ENCODE measurements at regions not wholly inside any gene's neighbourhood (a gene's known extent, or its start where the extent isn't known, plus 50 kb on each side); places are given as distances from the start of the nearest gene placed in this dataset.
A peak's percentile ranks its signal among the peaks of the same experiment; 100 is the strongest.

DNA sequence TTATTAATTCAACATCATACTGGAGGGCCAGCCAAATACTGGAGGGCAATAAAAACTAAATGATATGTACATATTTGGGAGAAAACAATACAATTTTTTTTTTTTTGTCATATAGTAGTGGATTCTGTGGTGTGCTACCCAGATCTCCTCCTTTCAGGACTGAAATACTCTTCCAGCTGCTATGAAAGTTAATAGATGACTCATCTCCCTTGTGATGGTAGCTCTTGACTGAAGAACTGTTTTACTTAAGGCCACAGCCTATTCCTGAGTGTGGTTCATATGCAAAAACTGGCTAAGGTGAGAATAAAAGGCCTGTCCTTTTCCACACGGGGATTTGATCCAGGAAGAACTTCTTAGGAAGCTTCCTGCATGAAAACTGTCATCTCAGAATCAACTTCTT, 307.9 kb downstream of the HLX start:
- Mint-ChIP-seq H3K9me3 (no peaks in the 10 kb centered on the region), H3K27me3 (ENCODE audit: low read depth) (no peaks in the 10 kb centered on the region), H3K27ac (no peak overlapping the region), H3K36me3 (ENCODE audit: low read depth) (no peaks in the 10 kb centered on the region), H3K4me1 (ENCODE audit: low read depth) (peaks cover 7% of the 10 kb centered on the region), H3K4me3 (no peak overlapping the region)
- no peak for DNase-seq (ENCODE audit: low spot score)

GRCh38 chr1:221188458-221188857, 309.2 kb downstream of the HLX start:
- DNase-seq (ENCODE audit: low spot score) = no peak
- H3K27me3 Mint-ChIP-seq (ENCODE audit: low read depth) = no peaks in the 10 kb centered on the region
- H3K27ac Mint-ChIP-seq = no peak overlapping the region
- H3K9me3 Mint-ChIP-seq = no peaks in the 10 kb centered on the region
- H3K4me1 Mint-ChIP-seq (ENCODE audit: low read depth) = peaks cover 3% of the 10 kb centered on the region
- H3K4me3 Mint-ChIP-seq = no peak overlapping the region
- no peaks in the 10 kb centered on the region for H3K36me3 Mint-ChIP-seq (ENCODE audit: low read depth)

DNA sequence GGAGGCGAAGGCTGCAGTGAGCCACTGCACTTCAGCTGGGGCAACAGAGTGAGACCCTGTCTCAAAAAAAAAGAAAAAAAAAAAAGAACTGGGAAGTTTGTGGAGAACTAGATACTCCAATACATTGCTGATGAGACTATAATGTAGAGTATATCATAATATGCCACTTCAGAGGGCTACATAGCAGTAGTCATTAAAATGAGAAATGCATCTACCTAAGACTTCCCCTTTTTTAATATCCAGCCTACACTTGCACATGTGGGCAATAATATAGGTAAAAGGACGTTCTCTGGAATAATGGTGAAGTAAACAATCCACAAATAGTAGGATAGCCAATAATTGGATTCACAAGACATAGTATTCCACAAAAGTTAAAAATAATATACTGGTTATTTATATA, 311.0 kb downstream of the HLX start:
- Mint-ChIP-seq H3K9me3 (no peaks in the 10 kb centered on the region), H3K4me3 (no peak overlapping the region), H3K27me3 (ENCODE audit: low read depth) (no peaks in the 10 kb centered on the region), H3K27ac (no peak overlapping the region), H3K4me1 (ENCODE audit: low read depth) (no peaks in the 10 kb centered on the region), H3K36me3 (ENCODE audit: low read depth) (no peaks in the 10 kb centered on the region)
- no peak for DNase-seq (ENCODE audit: low spot score)

DNA sequence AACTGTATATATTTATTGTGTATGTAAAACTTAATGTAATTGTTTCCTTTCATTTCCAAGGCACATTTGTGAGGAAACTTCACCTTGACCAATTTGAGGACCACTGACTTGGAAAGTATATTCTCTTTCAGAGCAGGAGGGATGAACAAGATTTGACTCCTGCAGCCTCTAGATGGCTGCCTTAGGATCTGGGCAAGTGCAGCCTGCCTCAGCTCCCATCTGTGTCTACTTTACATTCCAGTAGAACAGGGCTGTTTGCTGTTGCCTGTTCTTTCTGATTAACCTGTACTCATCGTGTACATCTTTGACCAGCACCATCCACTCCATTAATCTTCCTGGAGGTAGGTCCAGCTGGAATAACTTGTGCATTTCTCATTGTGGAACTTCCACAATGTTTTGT, 312.8 kb downstream of the HLX start:
- peaks cover 5% of the 10 kb centered on the region for H3K9me3 Mint-ChIP-seq
- H3K4me1 Mint-ChIP-seq (ENCODE audit: low read depth) = peaks cover 3% of the 10 kb centered on the region
- no peak for DNase-seq (ENCODE audit: low spot score)
- H3K4me3 Mint-ChIP-seq = no peak overlapping the region
- H3K36me3 Mint-ChIP-seq (ENCODE audit: low read depth) = no peaks in the 10 kb centered on the region
- no peaks in the 10 kb centered on the region for H3K27me3 Mint-ChIP-seq (ENCODE audit: low read depth)
- no peak overlapping the region for H3K27ac Mint-ChIP-seq

GRCh38 chr1:221200464-221200863, 321.2 kb downstream of the HLX start:
- no peaks in the 10 kb centered on the region for H3K36me3 Mint-ChIP-seq (ENCODE audit: low read depth)
- peaks cover 17% of the 10 kb centered on the region for H3K4me1 Mint-ChIP-seq (ENCODE audit: low read depth)
- DNase-seq (ENCODE audit: low spot score) = no peak
- no peaks in the 10 kb centered on the region for H3K27me3 Mint-ChIP-seq (ENCODE audit: low read depth)
- no peak overlapping the region for H3K27ac Mint-ChIP-seq
- H3K9me3 Mint-ChIP-seq = peaks cover 16% of the 10 kb centered on the region
- no peak overlapping the region for H3K4me3 Mint-ChIP-seq

- no peaks in the 10 kb centered on the region for H3K27me3 Mint-ChIP-seq (ENCODE audit: low read depth)
- no peak overlapping the region for H3K4me3 Mint-ChIP-seq
- peaks cover 14% of the 10 kb centered on the region for H3K4me1 Mint-ChIP-seq (ENCODE audit: low read depth)
- H3K27ac Mint-ChIP-seq = no peak overlapping the region
- DNase-seq (ENCODE audit: low spot score) = no peak
- peaks cover 12% of the 10 kb centered on the region for H3K9me3 Mint-ChIP-seq
- no peaks in the 10 kb centered on the region for H3K36me3 Mint-ChIP-seq (ENCODE audit: low read depth)
Observed at GRCh38 chr1:221201773-221202172, 322.5 kb downstream of the HLX start.

- peak; percentile 57 for DNase-seq (ENCODE audit: low spot score)
- no peaks in the 10 kb centered on the region for H3K36me3 Mint-ChIP-seq (ENCODE audit: low read depth)
- no peaks in the 10 kb centered on the region for H3K27me3 Mint-ChIP-seq (ENCODE audit: low read depth)
- H3K9me3 Mint-ChIP-seq = peaks cover 7% of the 10 kb centered on the region
- peaks cover 11% of the 10 kb centered on the region for H3K4me1 Mint-ChIP-seq (ENCODE audit: low read depth)
- H3K4me3 Mint-ChIP-seq = no peak overlapping the region
- no peak overlapping the region for H3K27ac Mint-ChIP-seq
Observed at GRCh38 chr1:221203224-221204054, 324.2 kb downstream of the HLX start.

DNA sequence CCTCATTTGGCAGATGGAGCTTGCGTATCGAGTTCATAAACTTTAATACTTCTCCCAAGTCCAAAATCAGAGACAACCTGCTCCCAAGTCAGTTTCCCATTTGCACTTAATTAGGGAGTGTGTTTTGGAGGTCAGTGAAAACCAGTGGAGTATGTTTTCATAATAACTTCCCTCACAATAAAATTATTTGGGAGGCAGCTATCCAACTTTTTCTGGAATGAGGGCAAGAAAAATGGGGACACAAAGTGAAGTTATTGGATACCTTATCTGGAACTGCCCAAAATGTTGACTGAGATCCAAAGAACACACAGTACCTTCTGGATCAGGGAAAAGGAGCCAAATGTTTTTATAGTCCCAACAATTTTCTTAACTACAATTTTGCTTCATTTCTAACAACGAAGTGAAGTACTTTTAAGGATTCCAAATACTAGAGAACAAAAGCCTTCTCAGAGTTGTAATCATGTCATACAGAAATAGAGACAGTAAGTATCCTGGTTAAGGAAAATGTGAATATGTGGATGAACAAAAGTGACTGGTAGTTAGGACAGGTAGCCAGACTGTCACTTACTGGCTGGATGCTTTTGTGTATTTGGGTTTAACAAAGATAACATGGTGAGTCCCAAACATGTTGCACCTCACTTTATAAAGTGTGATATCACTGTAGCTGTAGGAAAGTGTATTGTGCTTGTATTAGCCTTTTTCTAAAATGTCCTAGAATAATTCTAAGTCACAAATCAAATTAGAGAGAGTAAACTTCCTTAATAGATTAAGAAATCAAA, 325.0 kb downstream of the HLX start:
- Mint-ChIP-seq H3K4me1 (ENCODE audit: low read depth) (peaks cover 11% of the 10 kb centered on the region), H3K36me3 (ENCODE audit: low read depth) (no peaks in the 10 kb centered on the region), H3K27ac (no peak overlapping the region), H3K4me3 (no peak overlapping the region), H3K9me3 (peaks cover 2% of the 10 kb centered on the region), H3K27me3 (ENCODE audit: low read depth) (no peaks in the 10 kb centered on the region)
- no peak for DNase-seq (ENCODE audit: low spot score)

GRCh38 chr1:221206076-221206475, 326.8 kb downstream of the HLX start:
- DNase-seq (ENCODE audit: low spot score) = no peak
- H3K27me3 Mint-ChIP-seq (ENCODE audit: low read depth) = no peaks in the 10 kb centered on the region
- no peak overlapping the region for H3K4me3 Mint-ChIP-seq
- H3K9me3 Mint-ChIP-seq = no peaks in the 10 kb centered on the region
- no peak overlapping the region for H3K27ac Mint-ChIP-seq
- H3K4me1 Mint-ChIP-seq (ENCODE audit: low read depth) = peaks cover 2% of the 10 kb centered on the region
- H3K36me3 Mint-ChIP-seq (ENCODE audit: low read depth) = no peaks in the 10 kb centered on the region

DNA sequence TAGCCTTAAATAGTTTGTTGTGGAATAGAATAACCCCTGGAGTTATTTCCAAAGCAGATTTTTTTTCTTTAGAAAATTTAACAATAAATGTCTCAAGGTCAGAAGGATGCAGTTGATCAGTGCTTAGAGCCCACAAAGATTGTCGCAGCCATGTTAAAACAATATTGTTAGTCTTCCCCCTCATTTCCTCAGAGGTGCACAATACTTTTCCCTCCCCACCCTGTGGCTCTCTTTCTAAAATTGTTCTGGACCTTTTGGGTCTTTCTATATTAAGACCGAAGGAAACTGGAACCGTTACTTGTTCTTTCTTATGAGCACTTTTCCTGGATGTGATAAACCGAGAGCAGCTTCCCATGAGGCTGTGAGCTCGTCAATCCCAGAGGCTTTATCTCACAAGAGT, 333.7 kb downstream of the HLX start:
- Mint-ChIP-seq H3K4me1 (ENCODE audit: low read depth) (no peaks in the 10 kb centered on the region), H3K36me3 (ENCODE audit: low read depth) (no peaks in the 10 kb centered on the region), H3K4me3 (no peak overlapping the region), H3K27me3 (ENCODE audit: low read depth) (no peaks in the 10 kb centered on the region), H3K27ac (no peak overlapping the region), H3K9me3 (no peaks in the 10 kb centered on the region)
- no peak for DNase-seq (ENCODE audit: low spot score)

- H3K9me3 Mint-ChIP-seq = no peaks in the 10 kb centered on the region
- H3K27ac Mint-ChIP-seq = no peak overlapping the region
- no peaks in the 10 kb centered on the region for H3K4me1 Mint-ChIP-seq (ENCODE audit: low read depth)
- no peaks in the 10 kb centered on the region for H3K27me3 Mint-ChIP-seq (ENCODE audit: low read depth)
- H3K4me3 Mint-ChIP-seq = no peak overlapping the region
- H3K36me3 Mint-ChIP-seq (ENCODE audit: low read depth) = no peaks in the 10 kb centered on the region
- no peak for DNase-seq (ENCODE audit: low spot score)
Observed at GRCh38 chr1:221217029-221217428, 337.8 kb downstream of the HLX start.

DNA sequence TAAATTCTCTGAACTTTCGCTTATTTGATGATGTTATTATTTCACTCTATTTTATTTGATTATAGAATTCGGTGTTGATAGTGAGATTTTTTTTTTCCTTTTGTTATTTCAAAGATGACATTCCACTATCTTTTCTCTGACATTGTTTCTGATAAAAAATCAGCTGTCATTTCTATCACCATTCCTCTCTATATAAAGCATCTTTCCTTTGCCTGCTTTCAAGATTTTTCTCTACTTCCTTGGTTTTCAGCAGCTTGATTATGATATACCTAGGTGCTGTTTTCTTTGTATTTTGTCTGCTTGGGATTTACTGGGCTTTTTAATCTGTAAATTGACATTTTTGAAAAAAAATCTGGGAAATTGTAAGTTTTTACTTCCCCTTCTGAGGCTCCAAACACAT, 344.0 kb downstream of the HLX start:
- H3K9me3 Mint-ChIP-seq = peaks cover 9% of the 10 kb centered on the region
- DNase-seq (ENCODE audit: low spot score) = no peak
- H3K27ac Mint-ChIP-seq = no peak overlapping the region
- no peaks in the 10 kb centered on the region for H3K36me3 Mint-ChIP-seq (ENCODE audit: low read depth)
- H3K4me3 Mint-ChIP-seq = no peak overlapping the region
- H3K27me3 Mint-ChIP-seq (ENCODE audit: low read depth) = no peaks in the 10 kb centered on the region
- H3K4me1 Mint-ChIP-seq (ENCODE audit: low read depth) = no peaks in the 10 kb centered on the region

GRCh38 chr1:221227460-221227859, 348.2 kb downstream of the HLX start:
- Mint-ChIP-seq H3K27me3 (ENCODE audit: low read depth) (no peaks in the 10 kb centered on the region), H3K4me3 (no peak overlapping the region)
- no peak for DNase-seq (ENCODE audit: low spot score)

GRCh38 chr1:221227872-221228337, 348.7 kb downstream of the HLX start:
- Mint-ChIP-seq H3K27me3 (ENCODE audit: low read depth) (no peaks in the 10 kb centered on the region), H3K27ac (no peak overlapping the region), H3K4me1 (ENCODE audit: low read depth) (no peaks in the 10 kb centered on the region), H3K9me3 (peaks cover 9% of the 10 kb centered on the region), H3K4me3 (no peak overlapping the region), H3K36me3 (ENCODE audit: low read depth) (no peaks in the 10 kb centered on the region)
- DNase-seq (ENCODE audit: low spot score) = peak; percentile 54

More at GRCh38 chr1:221227460-221227859, 348.2 kb downstream of the HLX start:
- no peaks in the 10 kb centered on the region for H3K36me3 Mint-ChIP-seq (ENCODE audit: low read depth)
- H3K27ac Mint-ChIP-seq = no peak overlapping the region
- no peaks in the 10 kb centered on the region for H3K4me1 Mint-ChIP-seq (ENCODE audit: low read depth)
- H3K9me3 Mint-ChIP-seq = peaks cover 9% of the 10 kb centered on the region
